Spleen (tissue), 7 donors: ENCODE measurements at regions not wholly inside any gene's neighbourhood (a gene's known extent, or its start where the extent isn't known, plus 50 kb on each side); places are given as distances from the start of the nearest gene placed in this dataset.

ENCODE experiments used
- POLR2A ChIP-seq, 3 donors: fragments of 450-650 bp; IDR thresholded peaks; one replicate each; pipeline ENCODE4 v1.5.1; 2017; ENCODE audit warnings: antibody characterized with exemption in 3 of 3, mild to moderate bottlenecking in 1 of 3
- TF ChIP-seq, protein P1 (sequence below), 11 experiments: fragments of 200-600 bp in 7 of 11; fragments of 450-650 bp in 4 of 11; sonication (generic) in 4 of 11; IDR thresholded peaks in 8 of 11; conservative IDR thresholded peaks in 3 of 11; 1 replicate in 7 of 11; 2 replicates in 4 of 11; pipeline versions ENCODE4 v1.4.0 to v1.8.0; 2016 to 2021; ENCODE audit warnings: antibody characterized with exemption in 11 of 11, inconsistent platforms in 4 of 11, mild to moderate bottlenecking in 1 of 11
- donor health status: DM: no; HTN: no; CAD: no; lungs with moderate emphysema.
- donor health status: DM: no; HTN: no; CAD: no.
- donor health status: DM: no; HTN: no; CAD: no.

DNA sequence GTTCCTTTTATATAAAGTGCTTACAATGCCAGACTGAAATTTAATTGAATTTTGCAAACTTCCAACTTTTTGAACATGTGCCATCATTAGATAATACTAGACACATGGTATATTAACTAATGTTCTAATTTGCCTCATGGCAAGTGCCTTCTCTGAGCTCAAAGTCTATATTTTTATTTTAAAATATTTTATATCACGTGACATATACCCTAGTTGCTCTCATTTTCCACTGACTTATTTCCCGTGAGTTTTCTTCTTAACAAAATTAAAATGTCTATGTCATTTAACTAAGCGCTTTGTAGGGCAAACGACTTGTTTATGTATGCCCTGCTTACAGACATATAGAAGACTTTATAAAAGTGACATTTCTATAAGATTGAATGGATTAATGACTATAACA lies 509.6 kb upstream of the SYT4 start:
- TF ChIP-seq, protein P1, sequence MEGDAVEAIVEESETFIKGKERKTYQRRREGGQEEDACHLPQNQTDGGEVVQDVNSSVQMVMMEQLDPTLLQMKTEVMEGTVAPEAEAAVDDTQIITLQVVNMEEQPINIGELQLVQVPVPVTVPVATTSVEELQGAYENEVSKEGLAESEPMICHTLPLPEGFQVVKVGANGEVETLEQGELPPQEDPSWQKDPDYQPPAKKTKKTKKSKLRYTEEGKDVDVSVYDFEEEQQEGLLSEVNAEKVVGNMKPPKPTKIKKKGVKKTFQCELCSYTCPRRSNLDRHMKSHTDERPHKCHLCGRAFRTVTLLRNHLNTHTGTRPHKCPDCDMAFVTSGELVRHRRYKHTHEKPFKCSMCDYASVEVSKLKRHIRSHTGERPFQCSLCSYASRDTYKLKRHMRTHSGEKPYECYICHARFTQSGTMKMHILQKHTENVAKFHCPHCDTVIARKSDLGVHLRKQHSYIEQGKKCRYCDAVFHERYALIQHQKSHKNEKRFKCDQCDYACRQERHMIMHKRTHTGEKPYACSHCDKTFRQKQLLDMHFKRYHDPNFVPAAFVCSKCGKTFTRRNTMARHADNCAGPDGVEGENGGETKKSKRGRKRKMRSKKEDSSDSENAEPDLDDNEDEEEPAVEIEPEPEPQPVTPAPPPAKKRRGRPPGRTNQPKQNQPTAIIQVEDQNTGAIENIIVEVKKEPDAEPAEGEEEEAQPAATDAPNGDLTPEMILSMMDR (IDR thresholded peaks at IDR 0.05 in 8 of 11, conservative IDR thresholded peaks at IDR 0.05 in 3 of 11), result no peak
- no peak for TF ChIP-seq POLR2A (IDR thresholded peaks at IDR 0.05)
